ENCODE measurements at regions not wholly inside any gene's neighbourhood (a gene's known extent, or its start where the extent isn't known, plus 50 kb on each side); places are given as distances from the start of the nearest gene placed in this dataset.

GRCh38 chr16:18060351-18060750 is 276.2 kb downstream of the NPIPA8 start:
- no peak for DNase-seq (ENCODE audit: low read depth in 3 of 3, low spot score in 2 of 3)

- DNase-seq (ENCODE audit: low read depth in 3 of 3, low spot score in 2 of 3): no peak
These were observed 277.0 kb downstream of the NPIPA8 start for GRCh38 chr16:18059577-18059976.

- DNase-seq (ENCODE audit: low read depth in 3 of 3, low spot score in 2 of 3): no peak
These were observed 277.4 kb downstream of the NPIPA8 start for GRCh38 chr16:18059089-18059488.

- DNase-seq (ENCODE audit: low read depth in 3 of 3, low spot score in 2 of 3): no peak
These were observed 281.1 kb downstream of the NPIPA8 start for GRCh38 chr16:18055411-18055916.

GRCh38 chr16:18050777-18051176 is 285.8 kb downstream of the NPIPA8 start:
- no peak for DNase-seq (ENCODE audit: low read depth in 3 of 3, low spot score in 2 of 3)

- DNase-seq (ENCODE audit: low read depth in 3 of 3, low spot score in 2 of 3): no peak
These were observed 286.3 kb downstream of the NPIPA8 start for GRCh38 chr16:18050234-18050633.

- DNase-seq (ENCODE audit: low read depth in 3 of 3, low spot score in 2 of 3): no peak
These were observed 286.9 kb downstream of the NPIPA8 start for GRCh38 chr16:18049547-18050133.

GRCh38 chr16:18048853-18049546 is 287.5 kb downstream of the NPIPA8 start:
- no peak for DNase-seq (ENCODE audit: low read depth in 3 of 3, low spot score in 2 of 3)

GRCh38 chr16:18047761-18048160 is 288.8 kb downstream of the NPIPA8 start:
- DNase-seq (ENCODE audit: low read depth in 3 of 3, low spot score in 2 of 3): no peak

GRCh38 chr16:18045356-18045755 is 291.2 kb downstream of the NPIPA8 start:
- DNase-seq (ENCODE audit: low read depth in 3 of 3, low spot score in 2 of 3): no peak

GRCh38 chr16:18041864-18042834 is 294.4 kb downstream of the NPIPA8 start:
- no peak for DNase-seq (ENCODE audit: low read depth in 3 of 3, low spot score in 2 of 3)

- DNase-seq (ENCODE audit: low read depth in 3 of 3, low spot score in 2 of 3): no peak
These were observed 296.6 kb downstream of the NPIPA8 start for GRCh38 chr16:18039931-18040330.

GRCh38 chr16:18037051-18037450 is 299.5 kb downstream of the NPIPA8 start:
- no peak for DNase-seq (ENCODE audit: low read depth in 3 of 3, low spot score in 2 of 3)

- DNase-seq (ENCODE audit: low read depth in 3 of 3, low spot score in 2 of 3): peak in 2 of 3 donors; percentile 33 to 61
These were observed 311.9 kb downstream of the NPIPA8 start for GRCh38 chr16:18024611-18025010.

- peak in 2 of 3 donors; percentile 25 to 41 for DNase-seq (ENCODE audit: low read depth in 3 of 3, low spot score in 2 of 3)
These were observed 318.2 kb downstream of the NPIPA8 start for GRCh38 chr16:18018376-18018775.

GRCh38 chr16:18013863-18014262 is 322.7 kb downstream of the NPIPA8 start:
- no peak for DNase-seq (ENCODE audit: low read depth in 3 of 3, low spot score in 2 of 3)

- DNase-seq (ENCODE audit: low read depth in 3 of 3, low spot score in 2 of 3): peak in 1 of 3 donors; percentile 15
These were observed 328.2 kb downstream of the NPIPA8 start for GRCh38 chr16:18008356-18008755.

GRCh38 chr16:18003033-18003432 is 333.5 kb downstream of the NPIPA8 start:
- no peak for DNase-seq (ENCODE audit: low read depth in 3 of 3, low spot score in 2 of 3)

GRCh38 chr16:17998996-17999395 is 337.5 kb downstream of the NPIPA8 start:
- DNase-seq (ENCODE audit: low read depth in 3 of 3, low spot score in 2 of 3): no peak

GRCh38 chr16:17998550-17998949 is 338.0 kb downstream of the NPIPA8 start:
- no peak for DNase-seq (ENCODE audit: low read depth in 3 of 3, low spot score in 2 of 3)

GRCh38 chr16:17994027-17994426 is 342.5 kb downstream of the NPIPA8 start:
- DNase-seq (ENCODE audit: low read depth in 3 of 3, low spot score in 2 of 3): no peak
